Breast epithelium (tissue), 3 donors: ENCODE measurements at regions not wholly inside any gene's neighbourhood (a gene's known extent, or its start where the extent isn't known, plus 50 kb on each side); places are given as distances from the start of the nearest gene placed in this dataset.

ENCODE experiments used
- POLR2A ChIP-seq: fragments of 450-650 bp; IDR thresholded peaks from one replicate; pipeline ENCODE4 v1.6.1; 2016; ENCODE audit warnings: antibody characterized with exemption, mild to moderate bottlenecking, moderate library complexity
- POLR2AphosphoS5 ChIP-seq, 3 donors: sonication (generic); formaldehyde crosslinking; IDR thresholded peaks; one replicate each; pipeline ENCODE4 v1.6.1; 2017; ENCODE audit warnings: antibody characterized with exemption in 3 of 3
- TF ChIP-seq, protein P1 (sequence below), 3 donors: fragments of 450-650 bp; IDR thresholded peaks; one replicate each; pipeline ENCODE4 v1.5.1; 2016 to 2017; ENCODE audit warnings: antibody characterized with exemption in 3 of 3, mild to moderate bottlenecking in 3 of 3, moderate library complexity in 3 of 3

- no peak for TF ChIP-seq POLR2A
- TF ChIP-seq, protein P1, sequence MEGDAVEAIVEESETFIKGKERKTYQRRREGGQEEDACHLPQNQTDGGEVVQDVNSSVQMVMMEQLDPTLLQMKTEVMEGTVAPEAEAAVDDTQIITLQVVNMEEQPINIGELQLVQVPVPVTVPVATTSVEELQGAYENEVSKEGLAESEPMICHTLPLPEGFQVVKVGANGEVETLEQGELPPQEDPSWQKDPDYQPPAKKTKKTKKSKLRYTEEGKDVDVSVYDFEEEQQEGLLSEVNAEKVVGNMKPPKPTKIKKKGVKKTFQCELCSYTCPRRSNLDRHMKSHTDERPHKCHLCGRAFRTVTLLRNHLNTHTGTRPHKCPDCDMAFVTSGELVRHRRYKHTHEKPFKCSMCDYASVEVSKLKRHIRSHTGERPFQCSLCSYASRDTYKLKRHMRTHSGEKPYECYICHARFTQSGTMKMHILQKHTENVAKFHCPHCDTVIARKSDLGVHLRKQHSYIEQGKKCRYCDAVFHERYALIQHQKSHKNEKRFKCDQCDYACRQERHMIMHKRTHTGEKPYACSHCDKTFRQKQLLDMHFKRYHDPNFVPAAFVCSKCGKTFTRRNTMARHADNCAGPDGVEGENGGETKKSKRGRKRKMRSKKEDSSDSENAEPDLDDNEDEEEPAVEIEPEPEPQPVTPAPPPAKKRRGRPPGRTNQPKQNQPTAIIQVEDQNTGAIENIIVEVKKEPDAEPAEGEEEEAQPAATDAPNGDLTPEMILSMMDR (IDR thresholded peaks at IDR 0.05) = no peak
- no peak for TF ChIP-seq POLR2AphosphoS5 (IDR thresholded peaks at IDR 0.05)
These were observed 407.4 kb downstream of the DMAC1 start for GRCh38 chr9:7392148-7392547.
